NCI-H2171 (cell line): ENCODE measurements at regions not wholly inside any gene's neighbourhood (a gene's known extent, or its start where the extent isn't known, plus 50 kb on each side); places are given as distances from the start of the nearest gene placed in this dataset.

Source experiments
- DNase-seq: peaks from one replicate; lab custom pipeline; 2025; lab: John Stamatoyannopoulos, UW

- DNase-seq = no peak
Observed at GRCh38 chr13:23488442-23488841, 54.9 kb upstream of the SACS start.

DNA sequence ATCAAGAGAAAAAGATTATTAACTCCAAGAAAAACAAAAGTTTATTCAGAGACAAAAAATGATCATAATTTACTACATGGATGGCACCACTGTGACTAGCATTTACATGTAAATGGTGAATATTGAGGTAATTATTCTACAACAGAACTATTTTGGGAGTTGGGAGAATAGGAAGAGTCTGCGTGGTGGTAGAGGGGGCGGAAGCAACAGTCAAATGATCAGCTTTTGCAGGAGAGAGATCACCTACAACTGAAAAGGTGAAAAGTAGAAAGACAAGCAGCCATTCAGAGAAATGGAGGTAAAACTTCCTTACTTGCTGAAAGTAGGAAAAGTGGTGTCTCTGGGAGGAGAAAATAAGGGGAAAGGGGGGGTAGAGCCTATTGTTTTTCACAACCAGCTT lies 62.8 kb upstream of the SACS start:
- no peak for DNase-seq

DNA sequence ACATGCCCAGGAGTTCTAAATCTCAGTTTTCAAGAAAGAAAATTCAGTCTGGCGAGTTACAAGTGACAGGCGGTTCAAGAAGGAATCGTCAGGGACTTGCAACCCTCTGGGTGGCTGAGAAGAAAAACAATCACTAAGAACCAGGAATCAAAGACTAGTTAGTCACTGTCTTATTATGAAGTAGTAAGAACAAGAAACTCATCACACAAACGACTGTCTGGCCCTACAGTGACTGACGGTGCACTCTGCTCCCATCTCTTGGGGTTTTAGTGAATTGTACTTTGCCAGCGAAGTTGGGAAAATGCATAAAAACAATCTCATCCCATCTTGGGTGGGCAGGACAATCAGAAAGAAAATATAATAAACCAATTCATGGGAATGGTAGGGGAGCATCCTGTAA lies 63.7 kb upstream of the SACS start:
- DNase-seq = no peak

GRCh38 chr13:23500849-23501248 lies 67.3 kb upstream of the SACS start:
- DNase-seq = no peak

GRCh38 chr13:23504180-23504579 lies 66.0 kb upstream of the TNFRSF19 start:
- DNase-seq = no peak

GRCh38 chr13:23505007-23505406 lies 65.2 kb upstream of the TNFRSF19 start:
- DNase-seq = no peak

DNA sequence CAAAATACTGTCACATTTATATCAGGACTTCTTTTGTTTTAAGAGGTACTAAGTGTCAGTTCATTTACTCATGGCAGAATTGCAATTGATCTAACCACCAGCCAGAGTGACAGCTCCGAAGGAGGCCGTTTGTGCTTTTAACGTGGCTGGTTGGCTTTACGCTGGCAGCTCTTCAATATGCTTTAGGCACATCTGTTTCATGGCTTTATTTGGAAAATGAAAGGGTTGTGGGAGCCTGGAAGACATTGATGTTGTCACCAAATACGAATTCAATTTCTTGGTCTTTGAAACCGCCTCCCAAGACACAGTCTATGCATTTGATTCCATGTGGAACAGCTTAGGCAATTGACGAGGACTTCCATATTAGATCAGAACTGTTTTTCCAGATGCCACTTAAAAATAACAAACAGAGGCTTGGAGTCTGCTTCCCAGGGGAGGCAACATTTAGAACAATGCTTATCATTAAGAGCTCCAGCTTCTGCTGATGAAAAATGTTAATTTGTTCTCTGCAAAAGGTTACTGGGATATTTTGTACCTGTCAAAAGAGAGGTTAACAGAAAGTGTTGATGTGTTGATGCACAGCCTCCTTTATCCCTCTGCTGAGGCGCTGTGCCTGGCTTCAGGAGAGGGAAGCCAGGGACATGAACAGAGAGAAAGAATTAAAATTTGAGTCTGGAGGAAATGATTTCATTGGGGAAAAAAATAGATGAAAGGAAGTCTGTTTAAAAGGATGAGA lies 64.0 kb upstream of the TNFRSF19 start:
- peak; percentile 34 for DNase-seq

DNA sequence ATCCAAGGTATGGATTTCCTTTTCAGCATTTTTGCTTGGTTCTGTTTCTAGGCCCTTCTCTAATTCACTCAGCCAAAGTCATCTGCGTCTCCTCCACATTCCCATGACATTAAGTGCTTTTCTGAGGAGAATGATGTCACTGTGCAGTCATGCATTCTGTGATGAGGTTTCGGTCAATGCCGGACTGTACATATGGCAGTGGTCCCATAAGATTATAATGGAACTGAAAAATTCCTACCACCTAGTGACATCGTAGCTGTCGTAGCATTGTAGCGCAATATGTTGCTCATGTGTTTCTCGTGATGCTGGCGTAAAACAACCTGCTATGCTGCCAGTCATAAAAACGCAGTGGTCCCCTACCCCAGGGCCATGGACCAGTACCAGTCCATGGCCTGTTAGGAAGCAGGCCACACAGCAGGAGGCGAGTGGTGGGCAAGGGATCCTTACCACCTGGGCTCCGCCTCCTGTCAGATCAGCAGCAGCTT lies 63.4 kb upstream of the TNFRSF19 start:
- DNase-seq = no peak

- DNase-seq = no peak
Observed at GRCh38 chr13:23509781-23510543, 60.2 kb upstream of the TNFRSF19 start.

- no peak for DNase-seq
Observed at GRCh38 chr13:23510544-23510916, 59.7 kb upstream of the TNFRSF19 start.

GRCh38 chr13:23510979-23511735 lies 59.1 kb upstream of the TNFRSF19 start:
- peak; percentile 44 for DNase-seq

GRCh38 chr13:23512762-23513395 lies 57.3 kb upstream of the TNFRSF19 start:
- no peak for DNase-seq

DNA sequence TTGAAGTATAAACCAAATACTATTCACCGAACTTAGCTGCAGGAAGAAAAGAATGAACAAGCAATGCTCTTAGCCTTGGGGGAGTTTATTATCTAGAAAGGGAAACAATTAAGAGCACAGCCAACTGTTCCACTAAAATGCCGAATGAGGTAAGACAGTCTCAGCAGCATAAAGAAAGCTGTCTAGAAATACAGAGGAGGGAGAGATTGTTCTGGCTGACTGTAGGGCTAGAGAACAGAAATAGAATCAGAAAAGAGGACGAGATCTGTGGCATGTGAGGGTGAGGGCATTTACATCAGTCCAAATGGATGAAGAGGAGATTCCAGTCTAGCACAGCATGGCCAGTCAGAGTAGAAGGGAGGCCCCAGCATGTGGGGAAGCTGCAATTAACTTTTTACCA lies 56.8 kb upstream of the TNFRSF19 start:
- no peak for DNase-seq

- DNase-seq = no peak
Observed at GRCh38 chr13:23514076-23514475, 56.1 kb upstream of the TNFRSF19 start.

GRCh38 chr13:23515116-23515515 lies 55.1 kb upstream of the TNFRSF19 start:
- no peak for DNase-seq

GRCh38 chr13:23516190-23516589 lies 54.0 kb upstream of the TNFRSF19 start:
- no peak for DNase-seq

DNA sequence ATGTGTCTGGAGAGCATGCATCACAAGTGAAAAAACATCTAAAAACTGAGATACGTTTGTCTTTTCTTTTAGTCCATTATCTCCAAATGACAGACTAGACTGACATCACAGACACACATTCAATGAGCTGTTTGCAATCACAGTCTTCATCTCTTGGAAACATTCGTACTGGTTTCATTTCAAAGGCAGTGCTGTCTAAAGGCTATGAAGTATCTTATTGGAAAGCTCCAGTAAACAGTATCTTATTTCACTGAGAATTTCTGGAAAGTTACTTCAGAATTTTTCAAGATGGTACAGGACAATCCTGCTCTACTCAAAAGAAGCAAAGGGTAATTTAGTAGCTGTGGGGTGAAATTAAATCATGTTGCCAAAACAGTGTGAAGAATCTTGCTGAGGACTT lies 53.5 kb upstream of the TNFRSF19 start:
- DNase-seq = no peak

- DNase-seq = no peak
Observed at GRCh38 chr13:23518231-23518630, 52.0 kb upstream of the TNFRSF19 start.
